Gastrocnemius medialis (tissue), 4 donors: ENCODE measurements at regions not wholly inside any gene's neighbourhood (a gene's known extent, or its start where the extent isn't known, plus 50 kb on each side); places are given as distances from the start of the nearest gene placed in this dataset.

Source experiments
- CTCF ChIP-seq, 5 experiments: fragments of 450-650 bp in 3 of 5; fragments of 200-600 bp in 2 of 5; sonication (generic) in 2 of 5; IDR thresholded peaks in 4 of 5; conservative IDR thresholded peaks in 1 of 5; 1 replicate in 4 of 5; 2 replicates in 1 of 5; pipeline ENCODE4 v1.5.1; 2016 to 2019; ENCODE audit warnings: antibody characterized with exemption in 5 of 5, mild to moderate bottlenecking in 3 of 5, moderate library complexity in 3 of 5
- POLR2A ChIP-seq, 2 donors: fragments of 450-650 bp; IDR thresholded peaks; one replicate each; pipeline ENCODE4 v1.6.1; 2017; ENCODE audit warnings: antibody characterized with exemption in 2 of 2, mild to moderate bottlenecking in 2 of 2, moderate library complexity in 2 of 2

DNA sequence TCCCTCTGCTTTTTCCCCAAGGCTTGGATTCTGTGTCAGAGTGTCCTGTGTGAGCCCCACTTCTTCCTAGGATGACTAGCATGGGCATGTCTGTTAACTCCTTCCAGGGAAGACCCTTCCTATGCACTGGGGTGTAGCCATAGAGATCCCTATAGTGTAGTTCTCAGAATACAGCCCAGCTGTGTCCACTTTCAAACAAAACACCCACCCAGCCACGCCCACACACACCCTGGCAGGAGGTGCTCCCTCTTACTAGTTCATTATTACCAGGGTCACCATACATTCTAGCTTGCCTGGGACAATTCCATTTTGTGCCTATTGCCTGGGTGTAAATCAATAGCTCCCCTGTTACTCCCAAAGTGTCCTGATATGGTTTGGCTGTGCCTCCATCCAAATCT, 195.6 kb downstream of the MYCN start:
- TF ChIP-seq POLR2A (IDR thresholded peaks at IDR 0.05) (no peak), CTCF (IDR thresholded peaks at IDR 0.05 in 4 of 5, conservative IDR thresholded peaks at IDR 0.05 in 1 of 5) (no peak)
